ENCODE measurements at regions not wholly inside any gene's neighbourhood (a gene's known extent, or its start where the extent isn't known, plus 50 kb on each side); places are given as distances from the start of the nearest gene placed in this dataset.
"Not testable (repeated sequence)": the region's sequence is repeated elsewhere in the genome, so short reads cannot be mapped to it uniquely, and the experiment has no call there.

DNA sequence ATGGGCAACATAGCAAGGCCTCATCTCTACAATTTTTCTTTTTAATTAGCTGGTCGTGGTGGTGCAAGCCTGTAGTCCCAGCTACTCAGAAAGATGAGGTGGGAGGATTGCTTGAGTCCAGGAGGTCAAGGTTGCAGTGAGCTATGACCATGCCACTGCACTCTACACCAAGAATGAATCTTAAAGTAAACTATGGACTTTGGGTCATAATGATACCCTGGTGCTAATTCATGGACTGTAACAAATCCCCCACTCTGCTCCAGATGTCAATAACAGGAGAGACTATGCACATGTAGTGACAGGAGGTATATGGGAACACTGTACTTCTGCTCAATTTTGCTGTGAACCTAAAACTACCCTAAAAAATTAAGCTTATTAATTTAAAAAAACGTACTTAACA lies 155.4 kb downstream of the CEMIP2 start:
- Histone ChIP-seq H3K27me3 (ENCODE audit: insufficient read depth, low read length) (no peaks in the 10 kb centered on the region), H3K9ac (ENCODE audit: low read depth, low read length) (no peak overlapping the region), H3K27ac (ENCODE audit: low read depth, low read length) (no peak overlapping the region), H3K4me3 (ENCODE audit: low read length) (no peak overlapping the region), H3K4me1 (ENCODE audit: insufficient read depth, low read length) (peaks cover 16% of the 10 kb centered on the region), H3K9me3 (ENCODE audit: insufficient read depth, low read depth, low read length) (peaks cover 23% of the 10 kb centered on the region), H3K36me3 (ENCODE audit: insufficient read depth, low read length) (no peaks in the 10 kb centered on the region)
- 88% methylated on average over 2 of the region's 2 CpGs for WGBS

DNA sequence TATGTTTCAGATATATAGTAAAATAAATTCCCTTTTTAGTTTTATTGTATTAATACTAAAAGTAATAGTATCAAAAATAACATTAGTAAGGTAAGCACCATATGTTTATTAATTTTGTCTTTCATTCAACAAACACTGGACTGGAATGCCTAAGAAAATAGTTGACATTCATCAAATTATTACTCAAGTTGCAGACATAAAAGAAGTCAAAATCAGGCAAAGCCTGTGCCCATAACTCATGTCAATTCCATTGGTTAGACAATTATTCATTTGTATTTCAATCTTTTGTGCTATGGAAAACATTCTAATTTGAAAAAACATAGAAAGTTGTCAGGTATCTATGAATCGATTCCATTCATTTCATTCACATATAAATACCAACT lies 158.9 kb downstream of the CEMIP2 start:
- H3K4me1 ChIP-seq (ENCODE audit: insufficient read depth, low read length) = peaks cover 16% of the 10 kb centered on the region
- H3K27ac ChIP-seq (ENCODE audit: low read depth, low read length) = peak overlapping the region; percentile 77; the same call in 1 of the 2 replicates
- H3K9me3 ChIP-seq (ENCODE audit: insufficient read depth, low read depth, low read length) = peaks cover 17% of the 10 kb centered on the region
- WGBS = no CpG with 5 or more reads among the region's 1 CpG
- no peak overlapping the region for H3K9ac ChIP-seq (ENCODE audit: low read depth, low read length)
- no peaks in the 10 kb centered on the region for H3K27me3 ChIP-seq (ENCODE audit: insufficient read depth, low read length)
- H3K36me3 ChIP-seq (ENCODE audit: insufficient read depth, low read length) = no peaks in the 10 kb centered on the region
- H3K4me3 ChIP-seq (ENCODE audit: low read length) = no peak overlapping the region

DNA sequence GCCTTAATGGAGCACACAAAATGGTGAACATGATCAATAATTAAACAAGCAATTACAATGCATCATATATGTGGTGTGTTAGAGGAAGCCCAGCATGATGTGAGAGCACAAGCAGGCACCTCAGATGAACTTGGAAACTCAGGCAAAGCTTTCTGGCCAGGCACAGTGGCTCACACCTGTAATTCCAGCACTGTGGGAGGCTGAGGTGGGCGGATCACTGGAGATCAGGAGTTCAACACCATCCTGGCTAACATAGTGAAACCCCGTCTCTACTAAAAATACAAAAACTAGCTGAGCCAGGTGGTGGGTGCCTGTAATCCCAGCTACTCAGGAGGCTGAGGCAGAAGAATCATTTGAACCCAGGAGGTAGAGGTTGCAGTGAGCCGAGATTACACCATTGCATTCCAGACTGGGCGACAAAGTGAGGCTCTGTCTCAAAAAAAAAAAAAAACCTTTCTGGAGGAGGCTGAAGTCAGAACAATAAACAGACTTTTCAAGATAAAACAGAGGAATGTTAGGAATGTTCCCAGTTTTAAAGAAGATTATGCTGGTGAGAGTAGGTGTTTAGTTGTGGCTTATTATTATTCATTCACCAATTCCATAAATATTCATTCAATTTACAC lies 159.4 kb downstream of the CEMIP2 start:
- no peaks in the 10 kb centered on the region for H3K27me3 ChIP-seq (ENCODE audit: insufficient read depth, low read length)
- H3K9ac ChIP-seq (ENCODE audit: low read depth, low read length) = no peak overlapping the region
- peaks cover 17% of the 10 kb centered on the region for H3K9me3 ChIP-seq (ENCODE audit: insufficient read depth, low read depth, low read length)
- peak overlapping the region; percentile 71; the same call in 1 of the 2 replicates for H3K27ac ChIP-seq (ENCODE audit: low read depth, low read length)
- WGBS = 69% methylated on average over 4 of the region's 4 CpGs
- peaks cover 16% of the 10 kb centered on the region for H3K4me1 ChIP-seq (ENCODE audit: insufficient read depth, low read length)
- no peak overlapping the region for H3K4me3 ChIP-seq (ENCODE audit: low read length)
- no peaks in the 10 kb centered on the region for H3K36me3 ChIP-seq (ENCODE audit: insufficient read depth, low read length)

DNA sequence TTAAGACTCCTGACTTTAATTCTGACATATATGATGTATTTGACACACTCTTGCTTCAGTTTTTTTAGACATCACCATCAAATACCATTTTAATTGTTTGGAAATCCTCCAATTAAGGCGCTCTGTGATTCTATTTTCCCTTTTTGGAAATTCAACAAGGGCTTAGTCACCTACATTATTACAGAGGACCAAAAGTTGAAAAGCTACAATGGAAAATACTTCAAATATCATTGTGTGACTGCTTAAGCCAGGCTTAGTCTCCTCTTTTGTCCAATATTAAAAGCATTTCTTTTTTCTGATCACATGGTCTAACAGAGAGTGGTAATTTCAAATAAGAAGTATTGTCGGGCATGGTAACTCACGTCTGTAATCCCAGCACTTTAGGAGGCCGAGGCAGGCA lies 160.3 kb downstream of the CEMIP2 start:
- H3K9ac ChIP-seq (ENCODE audit: low read depth, low read length) = no peak overlapping the region
- WGBS = 94% methylated on average over 4 of the region's 4 CpGs

DNA sequence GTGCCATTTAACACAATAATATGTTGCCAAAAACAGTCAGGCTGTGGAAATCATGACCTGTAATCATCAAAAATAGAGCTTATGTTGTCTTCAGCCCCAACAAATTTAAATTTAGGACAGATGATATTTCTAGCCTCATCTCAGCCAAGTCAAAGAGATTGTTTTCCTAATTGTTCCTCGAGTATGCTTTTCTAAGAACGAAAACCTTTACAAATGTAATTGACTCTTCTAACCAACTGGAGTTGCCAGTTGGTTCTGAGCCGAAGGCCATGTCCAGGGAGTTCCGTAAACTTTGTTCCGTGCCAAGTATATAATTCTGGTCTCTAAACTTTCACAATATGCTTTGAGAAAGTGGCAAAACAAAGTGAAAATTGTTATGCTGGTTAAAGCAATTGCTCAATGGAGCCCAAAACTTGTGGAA lies 160.8 kb downstream of the CEMIP2 start:
- Histone ChIP-seq H3K36me3 (ENCODE audit: insufficient read depth, low read length) (no peaks in the 10 kb centered on the region), H3K9ac (ENCODE audit: low read depth, low read length) (no peak overlapping the region), H3K9me3 (ENCODE audit: insufficient read depth, low read depth, low read length) (peaks cover 17% of the 10 kb centered on the region), H3K27ac (ENCODE audit: low read depth, low read length) (no peak overlapping the region), H3K4me1 (ENCODE audit: insufficient read depth, low read length) (peaks cover 19% of the 10 kb centered on the region), H3K4me3 (ENCODE audit: low read length) (no peak overlapping the region), H3K27me3 (ENCODE audit: insufficient read depth, low read length) (no peaks in the 10 kb centered on the region)
- 97% methylated on average over 5 of the region's 5 CpGs for WGBS

More for the DNA sequence above, 160.3 kb downstream of the CEMIP2 start:
- Histone ChIP-seq H3K4me1 (ENCODE audit: insufficient read depth, low read length) (peaks cover 16% of the 10 kb centered on the region), H3K27ac (ENCODE audit: low read depth, low read length) (peak overlapping the region; percentile 71; the same call in 1 of the 2 replicates), H3K27me3 (ENCODE audit: insufficient read depth, low read length) (no peaks in the 10 kb centered on the region), H3K4me3 (ENCODE audit: low read length) (no peak overlapping the region), H3K9me3 (ENCODE audit: insufficient read depth, low read depth, low read length) (peaks cover 17% of the 10 kb centered on the region), H3K36me3 (ENCODE audit: insufficient read depth, low read length) (no peaks in the 10 kb centered on the region)

DNA sequence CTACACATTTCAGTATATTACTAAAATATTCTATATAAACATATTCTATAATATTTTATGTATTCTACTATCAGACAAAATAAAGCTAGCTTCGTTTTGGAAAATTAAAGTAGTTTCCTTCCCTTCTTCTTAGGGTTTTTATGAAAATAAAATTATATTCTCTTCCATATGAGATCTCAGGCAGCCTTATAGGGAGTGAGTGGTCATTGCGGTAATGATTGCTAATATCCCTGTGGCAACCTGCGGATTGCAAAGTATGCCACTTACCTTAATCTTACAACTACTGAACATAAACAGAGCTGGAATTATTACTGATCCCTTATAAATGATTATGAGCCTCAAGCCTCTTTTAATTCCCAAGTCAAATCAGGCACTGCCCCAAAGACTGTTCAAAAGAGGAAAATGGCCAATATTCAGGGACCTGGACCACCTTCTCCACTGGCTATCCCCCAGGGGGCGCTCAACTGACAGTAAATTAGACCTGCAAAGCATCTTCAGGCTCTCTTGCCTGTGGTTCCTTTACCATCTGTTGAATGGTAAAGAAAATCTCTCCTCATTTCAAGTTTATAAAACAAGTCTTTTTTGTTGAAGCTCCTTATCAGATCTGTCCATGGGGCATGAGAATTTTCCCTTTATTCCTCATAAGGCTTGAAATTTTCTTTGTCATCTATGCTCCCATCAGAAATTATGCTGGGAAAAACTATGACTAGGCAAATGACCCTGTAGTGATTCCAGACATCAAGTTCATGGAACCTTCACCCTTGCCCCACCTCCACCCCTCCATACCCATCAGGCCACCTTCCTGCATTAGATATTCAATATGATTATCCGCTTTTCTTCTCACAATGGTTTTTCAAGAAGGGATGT lies 163.9 kb downstream of the CEMIP2 start:
- Histone ChIP-seq H3K4me1 (ENCODE audit: insufficient read depth, low read length) (peaks cover 17% of the 10 kb centered on the region), H3K9ac (ENCODE audit: low read depth, low read length) (no peak overlapping the region), H3K27me3 (ENCODE audit: insufficient read depth, low read length) (no peaks in the 10 kb centered on the region), H3K36me3 (ENCODE audit: insufficient read depth, low read length) (no peaks in the 10 kb centered on the region), H3K4me3 (ENCODE audit: low read length) (no peak overlapping the region), H3K9me3 (ENCODE audit: insufficient read depth, low read depth, low read length) (no peaks in the 10 kb centered on the region), H3K27ac (ENCODE audit: low read depth, low read length) (no peak overlapping the region)
- 68% methylated on average over 4 of the region's 5 CpGs for WGBS

DNA sequence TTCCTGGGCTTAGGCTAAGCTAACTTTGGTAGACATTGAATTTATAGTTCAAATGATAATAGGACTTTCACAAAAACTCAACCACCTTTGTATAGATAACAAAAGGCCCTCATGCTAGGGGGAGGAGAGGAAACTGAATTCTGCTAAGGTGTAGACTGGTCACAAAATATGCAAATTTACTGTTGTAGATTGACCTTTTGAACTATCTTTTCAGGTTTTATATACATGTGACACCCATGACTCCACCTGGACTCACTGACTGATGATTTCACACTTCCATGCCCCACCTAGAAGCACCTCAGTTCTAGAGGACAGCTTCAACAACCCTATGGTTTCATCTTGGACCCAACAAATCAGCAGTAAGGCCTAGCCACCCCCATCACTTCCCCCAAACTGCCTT lies 165.7 kb downstream of the CEMIP2 start:
- no peaks in the 10 kb centered on the region for H3K36me3 ChIP-seq (ENCODE audit: insufficient read depth, low read length)
- no peak overlapping the region for H3K27ac ChIP-seq (ENCODE audit: low read depth, low read length)
- H3K9ac ChIP-seq (ENCODE audit: low read depth, low read length) = no peak overlapping the region
- H3K4me1 ChIP-seq (ENCODE audit: insufficient read depth, low read length) = peaks cover 6% of the 10 kb centered on the region; the same call in 1 of the 2 replicates
- H3K9me3 ChIP-seq (ENCODE audit: insufficient read depth, low read depth, low read length) = no peaks in the 10 kb centered on the region
- H3K4me3 ChIP-seq (ENCODE audit: low read length) = no peak overlapping the region
- H3K27me3 ChIP-seq (ENCODE audit: insufficient read depth, low read length) = no peaks in the 10 kb centered on the region

DNA sequence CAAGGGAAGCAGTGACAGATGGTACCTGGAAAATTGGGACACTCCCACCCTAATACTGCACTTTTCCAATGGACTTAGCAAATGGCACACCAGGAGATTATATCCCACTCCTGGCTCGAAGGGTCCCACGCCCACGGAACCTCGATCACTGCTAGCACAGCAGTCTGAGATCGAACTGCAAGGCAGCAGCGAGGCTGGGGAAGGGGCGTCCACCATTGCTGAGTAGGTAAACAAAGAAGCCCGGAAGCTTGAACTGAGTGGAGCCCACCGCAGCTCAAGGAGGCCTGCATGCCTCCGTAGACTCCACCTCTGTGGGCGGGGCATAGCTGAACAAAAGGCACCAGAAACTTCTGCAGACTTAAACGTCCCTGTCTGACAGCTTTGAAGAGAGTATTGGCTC lies 172.6 kb downstream of the CEMIP2 start:
- H3K27ac ChIP-seq (ENCODE audit: low read depth, low read length); H3K36me3 ChIP-seq (ENCODE audit: insufficient read depth, low read length); H3K27me3 ChIP-seq (ENCODE audit: insufficient read depth, low read length); H3K9me3 ChIP-seq (ENCODE audit: insufficient read depth, low read depth, low read length); H3K4me3 ChIP-seq (ENCODE audit: low read length); H3K4me1 ChIP-seq (ENCODE audit: insufficient read depth, low read length); H3K9ac ChIP-seq (ENCODE audit: low read depth, low read length): not testable (repeated sequence)
- WGBS = 86% methylated on average over 12 of the region's 12 CpGs

DNA sequence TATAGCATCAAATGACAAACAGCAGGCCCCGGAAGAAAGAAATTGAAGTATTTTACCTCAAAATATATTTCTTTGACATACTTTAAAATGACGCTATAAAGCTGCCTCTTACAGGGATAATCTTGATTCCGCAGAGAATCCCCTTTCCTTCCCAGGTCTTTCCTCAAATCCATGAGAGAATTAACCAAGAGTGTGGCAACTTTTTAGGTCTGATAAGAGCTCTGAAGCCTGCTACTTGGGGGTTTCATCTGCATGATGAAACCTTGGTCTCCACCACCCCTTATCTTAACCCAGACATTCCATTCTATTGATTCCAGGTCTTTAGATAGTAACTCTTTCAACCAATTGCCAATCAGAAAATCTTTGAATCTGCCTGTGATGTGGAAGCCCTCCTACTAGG lies 173.8 kb downstream of the CEMIP2 start:
- no peak overlapping the region for H3K9ac ChIP-seq (ENCODE audit: low read depth, low read length)
- no peaks in the 10 kb centered on the region for H3K36me3 ChIP-seq (ENCODE audit: insufficient read depth, low read length)
- H3K27ac ChIP-seq (ENCODE audit: low read depth, low read length) = no peak overlapping the region
- peaks cover 8% of the 10 kb centered on the region; the same call in 1 of the 2 replicates for H3K9me3 ChIP-seq (ENCODE audit: insufficient read depth, low read depth, low read length)
- H3K27me3 ChIP-seq (ENCODE audit: insufficient read depth, low read length) = no peaks in the 10 kb centered on the region
- H3K4me1 ChIP-seq (ENCODE audit: insufficient read depth, low read length) = 0 out of 2 replicates have a peak, but pooled peaks cover 4% of the 10 kb centered on the region
- no peak overlapping the region for H3K4me3 ChIP-seq (ENCODE audit: low read length)
- WGBS = 100% methylated on average over 3 of the region's 3 CpGs

DNA sequence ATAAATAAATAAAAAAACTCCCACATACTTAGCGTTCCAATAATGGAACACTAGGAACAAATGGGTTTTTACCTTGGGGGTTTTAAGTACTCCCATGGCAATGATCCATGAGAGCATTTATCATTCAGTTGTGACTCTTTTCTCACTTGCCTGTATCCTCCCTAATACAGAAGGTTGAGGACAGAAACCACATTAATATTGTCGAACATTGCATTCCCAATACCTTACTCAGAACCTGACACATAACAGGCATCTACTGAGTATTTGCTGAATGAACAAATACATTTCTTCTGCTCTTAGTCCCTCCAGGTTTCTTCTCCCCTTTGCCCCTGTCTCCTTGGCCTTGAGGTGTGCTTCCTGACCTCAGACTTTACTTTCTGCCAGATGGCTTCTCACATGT lies 175.9 kb downstream of the CEMIP2 start:
- Histone ChIP-seq H3K4me1 (ENCODE audit: insufficient read depth, low read length) (0 out of 2 replicates have a peak, but pooled peaks cover 4% of the 10 kb centered on the region), H3K9ac (ENCODE audit: low read depth, low read length) (no peak overlapping the region), H3K27me3 (ENCODE audit: insufficient read depth, low read length) (no peaks in the 10 kb centered on the region), H3K9me3 (ENCODE audit: insufficient read depth, low read depth, low read length) (peaks cover 8% of the 10 kb centered on the region; the same call in 1 of the 2 replicates), H3K27ac (ENCODE audit: low read depth, low read length) (no peak overlapping the region), H3K4me3 (ENCODE audit: low read length) (no peak overlapping the region), H3K36me3 (ENCODE audit: insufficient read depth, low read length) (no peaks in the 10 kb centered on the region)
- WGBS = 86% methylated on average over 2 of the region's 2 CpGs

DNA sequence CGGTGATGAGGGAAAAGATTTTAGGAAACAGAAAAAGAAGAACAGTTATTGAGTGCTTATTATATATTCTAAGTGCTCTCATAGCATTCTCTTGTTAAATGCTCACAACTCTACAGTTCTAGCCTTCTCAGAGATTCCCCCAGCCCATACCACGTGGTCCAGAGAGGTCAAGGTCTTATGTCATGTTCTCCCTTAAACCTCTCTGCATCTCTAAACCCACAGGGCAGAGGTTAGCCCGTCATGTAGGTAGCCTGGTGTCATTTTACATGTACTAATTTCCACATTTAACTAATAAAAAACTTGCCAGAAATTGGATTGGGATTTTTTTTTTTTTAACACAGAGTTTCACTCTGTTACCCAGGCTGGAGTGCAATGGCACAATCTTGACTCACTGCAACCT lies 178.0 kb downstream of the CEMIP2 start:
- H3K9ac ChIP-seq (ENCODE audit: low read depth, low read length) = no peak overlapping the region
- H3K27me3 ChIP-seq (ENCODE audit: insufficient read depth, low read length) = no peaks in the 10 kb centered on the region
- H3K9me3 ChIP-seq (ENCODE audit: insufficient read depth, low read depth, low read length) = peaks cover 3% of the 10 kb centered on the region; the same call in 1 of the 2 replicates
- no peak overlapping the region for H3K27ac ChIP-seq (ENCODE audit: low read depth, low read length)
- H3K36me3 ChIP-seq (ENCODE audit: insufficient read depth, low read length) = no peaks in the 10 kb centered on the region
- H3K4me1 ChIP-seq (ENCODE audit: insufficient read depth, low read length) = 0 out of 2 replicates have a peak, but pooled peaks cover 4% of the 10 kb centered on the region
- H3K4me3 ChIP-seq (ENCODE audit: low read length) = no peak overlapping the region
- WGBS = 94% methylated on average over 2 of the region's 3 CpGs

All from HUES64 (cell line).